Lower leg skin (tissue), 4 donors: ENCODE measurements at regions not wholly inside any gene's neighbourhood (a gene's known extent, or its start where the extent isn't known, plus 50 kb on each side); places are given as distances from the start of the nearest gene placed in this dataset.
"Not testable (repeated sequence)": the region's sequence is repeated elsewhere in the genome, so short reads cannot be mapped to it uniquely, and the experiment has no call there.

Source experiments
- DNase-seq, 2 donors: peaks; one replicate each; pipeline ENCODE4 v3.0.0-alpha.2; 2019; ENCODE audit warnings: low spot score in 2 of 2
- H3K4me3 ChIP-seq: fragments of 200-600 bp; sonication (generic); 2 replicates; pipeline ENCODE4 v1.5.1; 2017; ENCODE audit warnings: mild to moderate bottlenecking, low read depth; ENCODE audit not compliant: poor library complexity, severe bottlenecking
- CTCF ChIP-seq, 3 donors: fragments of 450-650 bp; IDR thresholded peaks; one replicate each; pipeline ENCODE4 v1.5.1; 2016; ENCODE audit warnings: antibody characterized with exemption in 3 of 3, mild to moderate bottlenecking in 3 of 3, moderate library complexity in 2 of 3
- POLR2A ChIP-seq, 2 donors: fragments of 450-650 bp; IDR thresholded peaks; one replicate each; pipeline ENCODE4 v1.6.1; 2016 to 2017; ENCODE audit warnings: antibody characterized with exemption in 2 of 2, mild to moderate bottlenecking in 1 of 2, moderate library complexity in 1 of 2
- WGBS, 2 donors: methylation state at CpG; one replicate each; pipeline ENCODE4 v1.1.5; 2018; 5-methylcytosine and 5-hydroxymethylcytosine counted together
- intact Hi-C: fragments of 100-400 bp; cut with DNase I; formaldehyde crosslinking; loops from one replicate; pipeline ENCODE4 v1.15.0; 2023; ENCODE audit warnings: low total_unique reads

DNA sequence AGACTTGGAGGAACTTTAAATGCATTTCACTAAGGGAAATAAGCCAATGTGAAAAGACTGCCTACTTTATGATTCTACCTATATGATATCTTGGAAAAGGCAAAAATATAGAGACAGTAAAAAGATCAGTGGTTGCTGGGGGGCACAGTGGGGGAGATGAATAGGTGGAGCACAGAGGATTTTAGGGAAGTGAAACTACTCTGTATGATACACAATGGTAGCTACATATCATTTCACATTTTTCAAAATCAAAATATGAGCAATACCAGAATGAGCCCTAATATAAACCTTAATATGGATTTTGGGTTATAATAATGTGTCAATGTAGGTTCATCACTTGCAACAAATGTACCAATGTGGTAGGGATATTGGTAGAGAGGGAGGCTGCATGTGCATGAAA is 161.4 kb upstream of the HTR1E start:
- intact Hi-C loops, result no loop called here
- no peak for TF ChIP-seq CTCF (IDR thresholded peaks at IDR 0.05)
- TF ChIP-seq POLR2A (IDR thresholded peaks at IDR 0.05), result no peak
- no peak for DNase-seq
- no peak overlapping the region for H3K4me3 ChIP-seq

DNA sequence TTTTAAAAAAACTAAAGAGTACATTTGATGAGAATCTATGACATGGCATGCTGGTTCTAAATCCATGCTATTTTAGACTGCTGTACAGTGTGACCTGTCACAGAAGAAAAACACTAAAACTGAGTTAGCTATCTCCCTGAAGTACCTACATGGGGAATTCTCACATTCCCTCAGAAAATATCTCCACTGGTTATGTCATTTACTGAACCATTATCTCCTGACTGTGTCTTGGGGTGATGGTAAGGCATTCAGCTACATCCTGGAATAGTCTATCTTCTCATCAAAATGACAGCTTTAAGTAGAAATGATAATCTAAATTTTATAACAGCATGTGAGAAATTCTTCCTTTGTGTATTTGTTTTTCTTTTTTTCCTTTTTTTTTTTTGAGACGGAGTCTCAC is 172.1 kb upstream of the HTR1E start:
- DNase-seq, result no peak
- 94 to 96% methylated on average over 1 of the region's 1 CpG for WGBS, 2 donors
- no peak overlapping the region for H3K4me3 ChIP-seq
- TF ChIP-seq CTCF (IDR thresholded peaks at IDR 0.05) (no peak), POLR2A (IDR thresholded peaks at IDR 0.05) (no peak)
- intact Hi-C loops, result no loop called here

DNA sequence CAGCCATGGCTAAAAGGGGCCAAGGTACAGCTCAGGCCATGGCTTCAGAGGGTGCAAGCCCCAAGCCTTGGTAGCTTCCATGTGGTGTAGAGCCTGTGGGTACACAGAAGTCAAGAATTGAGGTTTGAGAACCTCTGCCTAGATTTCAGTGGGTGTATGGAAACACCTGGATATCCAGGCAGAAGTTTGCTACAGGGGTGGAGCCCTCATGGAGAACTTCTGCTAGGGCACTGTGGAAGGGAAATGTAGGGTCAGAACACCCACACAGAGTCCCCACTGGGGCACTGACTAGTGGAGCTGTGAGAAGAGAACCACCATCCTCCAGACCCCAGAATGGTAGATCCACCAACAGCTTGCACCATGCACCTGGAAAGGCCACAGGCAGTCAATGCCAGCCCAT is 177.4 kb upstream of the HTR1E start:
- DNase-seq, H3K4me3 ChIP-seq, intact Hi-C loops: not testable (repeated sequence)

DNA sequence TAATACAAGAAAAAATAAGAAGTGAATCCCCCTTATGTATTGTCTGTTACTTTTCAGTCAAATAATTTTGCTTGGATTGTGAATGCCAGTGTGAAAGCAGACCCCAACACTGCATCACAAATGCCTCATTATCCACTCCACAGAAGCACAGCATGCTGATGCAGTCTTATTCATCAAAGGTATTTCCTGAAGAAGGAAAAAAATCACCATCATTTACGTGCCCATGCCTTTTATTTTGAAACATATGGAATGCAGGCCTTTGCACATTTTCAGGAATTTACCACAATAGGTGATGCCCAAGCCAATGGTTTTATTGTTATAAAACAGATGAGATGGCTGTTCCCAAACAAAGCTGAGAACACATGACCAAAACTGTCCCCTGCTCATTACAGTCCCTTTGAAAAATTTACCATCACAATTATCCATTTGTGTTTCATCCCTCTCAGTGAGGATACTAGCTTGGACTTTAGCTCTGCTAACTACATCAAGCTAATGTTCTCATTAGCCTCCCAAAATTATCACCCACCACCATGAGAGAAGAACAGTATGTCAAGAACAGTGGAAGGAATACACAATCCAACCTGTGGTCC is 180.6 kb upstream of the HTR1E start:
- intact Hi-C loops, result no loop called here
- H3K4me3 ChIP-seq, result no peak overlapping the region
- no peak for DNase-seq
- no peak for TF ChIP-seq POLR2A (IDR thresholded peaks at IDR 0.05)
- no peak for TF ChIP-seq CTCF (IDR thresholded peaks at IDR 0.05)
- WGBS, 2 donors, result 19 to 30% methylated on average over 1 of the region's 1 CpG

DNA sequence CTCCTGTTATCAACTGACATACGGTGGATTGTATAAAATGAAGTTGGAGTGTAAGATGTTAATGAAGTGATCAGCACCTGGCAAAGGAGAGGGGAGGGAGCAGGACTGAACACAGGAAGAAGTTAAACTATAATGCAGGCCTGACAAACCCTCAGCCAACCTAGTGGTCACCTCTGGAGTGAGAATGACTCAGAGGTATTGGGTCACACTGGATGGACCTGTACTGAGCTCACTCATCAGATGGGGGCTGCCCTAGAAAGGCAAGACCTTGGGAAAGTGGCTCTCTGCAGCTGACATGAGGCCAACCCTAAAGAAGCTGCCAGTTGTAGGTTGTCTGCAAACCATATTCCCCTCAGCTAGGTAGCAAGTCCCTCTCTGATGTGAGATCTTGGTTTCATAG is 193.3 kb upstream of the HTR1E start:
- no peak for DNase-seq
- no peak overlapping the region for H3K4me3 ChIP-seq
- intact Hi-C loops, result no loop called here
- TF ChIP-seq POLR2A (IDR thresholded peaks at IDR 0.05) (no peak), CTCF (IDR thresholded peaks at IDR 0.05) (no peak)
- 0 to 61% methylated on average over 1 of the region's 1 CpG for WGBS, 2 donors

GRCh38 chr6:86738078-86738477 is 199.2 kb upstream of the HTR1E start:
- H3K4me3 ChIP-seq, result no peak overlapping the region
- no peak for TF ChIP-seq POLR2A (IDR thresholded peaks at IDR 0.05)
- TF ChIP-seq CTCF (IDR thresholded peaks at IDR 0.05), result no peak
- no peak for DNase-seq
- intact Hi-C loops, result loop anchor here (2.0 kb wide), 1 partner anchor 765 kb away; no protein-coding TSS in a partner anchor
- 91 to 93% methylated on average over 1 of the region's 1 CpG for WGBS, 2 donors

GRCh38 chr6:86731631-86732030 is 205.7 kb upstream of the HTR1E start:
- DNase-seq, intact Hi-C loops, H3K4me3 ChIP-seq: not testable (repeated sequence)
- WGBS, 2 donors, result 89% methylated on average over 8 of the region's 8 CpGs

- WGBS, 2 donors, result 83 to 88% methylated on average over 4 of the region's 4 CpGs
- H3K4me3 ChIP-seq, intact Hi-C loops, DNase-seq: not testable (repeated sequence)
Measured at GRCh38 chr6:86730772-86731171, 206.6 kb upstream of the HTR1E start.
